ENCODE measurements at regions not wholly inside any gene's neighbourhood (a gene's known extent, or its start where the extent isn't known, plus 50 kb on each side); places are given as distances from the start of the nearest gene placed in this dataset.
"Not testable (repeated sequence)": the region's sequence is repeated elsewhere in the genome, so short reads cannot be mapped to it uniquely, and the experiment has no call there.

DNA sequence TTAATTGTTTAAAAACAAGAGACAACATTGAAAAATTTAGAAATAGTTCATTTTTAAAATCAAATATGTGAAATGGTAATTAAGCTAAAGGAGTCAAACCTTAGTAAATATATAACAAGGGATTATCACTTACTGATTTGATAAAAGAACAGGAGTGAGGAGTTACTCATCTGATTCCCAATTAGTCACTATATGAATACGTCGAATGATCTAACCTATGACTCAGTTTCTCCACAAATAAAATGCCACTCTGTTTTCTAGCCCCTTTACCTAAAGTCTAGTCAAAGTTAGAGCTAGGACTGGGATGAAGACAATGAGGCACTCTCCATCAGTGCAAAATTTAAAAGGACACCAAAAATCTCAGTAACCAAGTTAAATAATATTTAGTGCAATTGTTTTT, 70.4 kb upstream of the RASEF start:
- Histone ChIP-seq H3K27me3 (ENCODE audit: insufficient read depth, low read length) (no peaks in the 10 kb centered on the region), H3K9ac (ENCODE audit: low read depth, low read length) (no peak overlapping the region), H3K4me3 (ENCODE audit: low read length) (no peak overlapping the region), H3K9me3 (ENCODE audit: insufficient read depth, low read depth, low read length) (peaks cover 3% of the 10 kb centered on the region; the same call in 1 of the 2 replicates), H3K36me3 (ENCODE audit: insufficient read depth, low read depth, low read length) (no peaks in the 10 kb centered on the region), H3K27ac (ENCODE audit: low read length) (no peak overlapping the region), H3K4me1 (ENCODE audit: insufficient read depth, low read length) (no peaks in the 10 kb centered on the region)

- H3K4me1 ChIP-seq (ENCODE audit: insufficient read depth, low read length) = no peaks in the 10 kb centered on the region
- no peak overlapping the region for H3K9ac ChIP-seq (ENCODE audit: low read depth, low read length)
- no peaks in the 10 kb centered on the region for H3K36me3 ChIP-seq (ENCODE audit: insufficient read depth, low read depth, low read length)
- H3K4me3 ChIP-seq (ENCODE audit: low read length) = no peak overlapping the region
- H3K27ac ChIP-seq (ENCODE audit: low read length) = no peak overlapping the region
- H3K9me3 ChIP-seq (ENCODE audit: insufficient read depth, low read depth, low read length) = peaks cover 5% of the 10 kb centered on the region; the same call in 1 of the 2 replicates
- H3K27me3 ChIP-seq (ENCODE audit: insufficient read depth, low read length) = no peaks in the 10 kb centered on the region
Observed at GRCh38 chr9:83132768-83133167, 69.8 kb upstream of the RASEF start.

DNA sequence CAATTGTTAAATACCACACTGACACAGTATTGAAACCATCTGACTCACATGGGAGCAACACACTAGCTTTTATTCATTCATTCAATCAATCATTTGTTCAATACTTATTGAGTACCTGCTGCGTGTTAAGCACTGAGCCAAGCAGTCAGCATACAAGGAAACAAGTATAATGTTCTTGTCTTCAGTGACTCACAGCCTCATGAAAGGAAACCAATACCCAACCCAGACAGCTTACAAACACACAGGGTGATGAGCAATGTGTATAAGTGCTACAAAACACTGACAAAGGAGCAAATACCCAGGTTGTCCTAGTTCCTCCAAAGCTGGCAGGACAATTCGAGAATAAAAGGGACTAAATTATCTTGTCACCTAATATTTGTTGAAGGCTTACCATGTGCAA, 67.6 kb upstream of the RASEF start:
- Histone ChIP-seq H3K36me3 (ENCODE audit: insufficient read depth, low read depth, low read length) (no peaks in the 10 kb centered on the region), H3K27ac (ENCODE audit: low read length) (no peak overlapping the region), H3K9ac (ENCODE audit: low read depth, low read length) (no peak overlapping the region), H3K27me3 (ENCODE audit: insufficient read depth, low read length) (no peaks in the 10 kb centered on the region), H3K4me3 (ENCODE audit: low read length) (no peak overlapping the region), H3K9me3 (ENCODE audit: insufficient read depth, low read depth, low read length) (peaks cover 5% of the 10 kb centered on the region), H3K4me1 (ENCODE audit: insufficient read depth, low read length) (no peaks in the 10 kb centered on the region)

DNA sequence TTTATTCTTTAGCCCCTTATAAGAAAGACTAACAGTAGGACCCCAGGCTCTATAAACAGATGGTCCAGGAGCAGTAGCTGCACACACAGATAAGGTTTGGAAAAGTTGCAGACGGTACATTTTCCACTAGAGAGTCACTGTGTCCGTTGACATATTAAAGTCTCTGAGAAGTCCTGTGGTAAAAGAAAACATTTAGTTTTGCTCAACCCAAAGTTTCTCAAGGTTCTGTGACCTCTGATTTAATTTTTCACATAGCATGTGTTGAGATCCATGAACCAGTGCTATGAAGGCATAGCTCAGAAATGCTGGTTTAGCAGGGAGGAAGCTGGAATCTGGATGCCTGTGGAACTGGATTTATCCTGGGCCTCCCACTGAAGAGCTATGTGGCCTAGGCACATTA, 62.7 kb upstream of the RASEF start:
- H3K4me1 ChIP-seq (ENCODE audit: insufficient read depth, low read length) = no peaks in the 10 kb centered on the region

GRCh38 chr9:83119873-83120272, 56.9 kb upstream of the RASEF start:
- H3K4me3 ChIP-seq (ENCODE audit: low read length) = no peak overlapping the region
- H3K36me3 ChIP-seq (ENCODE audit: insufficient read depth, low read depth, low read length) = no peaks in the 10 kb centered on the region
- no peak overlapping the region for H3K27ac ChIP-seq (ENCODE audit: low read length)
- H3K9me3 ChIP-seq (ENCODE audit: insufficient read depth, low read depth, low read length) = peaks cover 10% of the 10 kb centered on the region; the same call in 1 of the 2 replicates
- no peak overlapping the region for H3K9ac ChIP-seq (ENCODE audit: low read depth, low read length)
- no peaks in the 10 kb centered on the region for H3K27me3 ChIP-seq (ENCODE audit: insufficient read depth, low read length)
- H3K4me1 ChIP-seq (ENCODE audit: insufficient read depth, low read length) = no peaks in the 10 kb centered on the region

More for the DNA sequence above, 62.7 kb upstream of the RASEF start:
- Histone ChIP-seq H3K4me3 (ENCODE audit: low read length) (no peak overlapping the region), H3K9me3 (ENCODE audit: insufficient read depth, low read depth, low read length) (peaks cover 5% of the 10 kb centered on the region), H3K36me3 (ENCODE audit: insufficient read depth, low read depth, low read length) (no peaks in the 10 kb centered on the region), H3K9ac (ENCODE audit: low read depth, low read length) (no peak overlapping the region), H3K27ac (ENCODE audit: low read length) (no peak overlapping the region), H3K27me3 (ENCODE audit: insufficient read depth, low read length) (no peaks in the 10 kb centered on the region)

- H3K27me3 ChIP-seq (ENCODE audit: insufficient read depth, low read length) = no peaks in the 10 kb centered on the region
- H3K36me3 ChIP-seq (ENCODE audit: insufficient read depth, low read depth, low read length) = no peaks in the 10 kb centered on the region
- no peak overlapping the region for H3K9ac ChIP-seq (ENCODE audit: low read depth, low read length)
- no peaks in the 10 kb centered on the region for H3K4me1 ChIP-seq (ENCODE audit: insufficient read depth, low read length)
- H3K4me3 ChIP-seq (ENCODE audit: low read length) = no peak overlapping the region
- no peak overlapping the region for H3K27ac ChIP-seq (ENCODE audit: low read length)
- H3K9me3 ChIP-seq (ENCODE audit: insufficient read depth, low read depth, low read length) = peaks cover 20% of the 10 kb centered on the region
Observed at GRCh38 chr9:83116026-83116425, 53.1 kb upstream of the RASEF start.

GRCh38 chr9:83113445-83113844, 50.5 kb upstream of the RASEF start:
- H3K4me3 ChIP-seq (ENCODE audit: low read length); H3K4me1 ChIP-seq (ENCODE audit: insufficient read depth, low read length); H3K36me3 ChIP-seq (ENCODE audit: insufficient read depth, low read depth, low read length); H3K9ac ChIP-seq (ENCODE audit: low read depth, low read length); H3K27ac ChIP-seq (ENCODE audit: low read length); H3K27me3 ChIP-seq (ENCODE audit: insufficient read depth, low read length): not testable (repeated sequence)
- peaks cover 20% of the 10 kb centered on the region for H3K9me3 ChIP-seq (ENCODE audit: insufficient read depth, low read depth, low read length)

Measured in iPS-20b (cell line).